ENCODE measurements at regions not wholly inside any gene's neighbourhood (a gene's known extent, or its start where the extent isn't known, plus 50 kb on each side); places are given as distances from the start of the nearest gene placed in this dataset.
"Not testable (repeated sequence)": the region's sequence is repeated elsewhere in the genome, so short reads cannot be mapped to it uniquely, and the experiment has no call there.

- H3K27me3 ChIP-seq, result no peaks in the 10 kb centered on the region
- no peak overlapping the region for H3K27ac ChIP-seq
- H3K4me1 ChIP-seq, result no peaks in the 10 kb centered on the region
- DNase-seq, result no peak
- H3K9me3 ChIP-seq, result no peaks in the 10 kb centered on the region
- TF ChIP-seq POLR2A (IDR thresholded peaks at IDR 0.05) (no peak), CTCF (IDR thresholded peaks at IDR 0.05) (no peak)
- intact Hi-C loops (cut with DNase I), result no loop called here
- 88 to 89% methylated on average over 10 to 11 of the region's 11 CpGs for WGBS, 2 donors
- H3K4me3 ChIP-seq (replicated peaks in 1 of 3), result no peak overlapping the region
- no peaks in the 10 kb centered on the region for H3K36me3 ChIP-seq
Observed at GRCh38 chr2:192498747-192499146, 304.0 kb upstream of the TMEFF2 start.

- intact Hi-C loops (cut with DNase I); DNase-seq; H3K4me3 ChIP-seq (replicated peaks in 1 of 3); H3K4me1 ChIP-seq; H3K9me3 ChIP-seq; H3K27me3 ChIP-seq; H3K27ac ChIP-seq; H3K36me3 ChIP-seq: not testable (repeated sequence)
- 33 to 66% methylated on average over 1 of the region's 1 CpG for WGBS, 2 donors
Observed at GRCh38 chr2:192488158-192488557, 293.4 kb upstream of the TMEFF2 start.

GRCh38 chr2:192487636-192488035 lies 292.9 kb upstream of the TMEFF2 start:
- WGBS, 2 donors, result 85% methylated on average over 11 of the region's 11 CpGs
- Histone ChIP-seq H3K36me3 (no peaks in the 10 kb centered on the region), H3K27me3 (no peaks in the 10 kb centered on the region), H3K9me3 (no peaks in the 10 kb centered on the region), H3K4me3 (replicated peaks in 1 of 3) (no peak overlapping the region), H3K4me1 (no peaks in the 10 kb centered on the region), H3K27ac (no peak overlapping the region)
- no peak for TF ChIP-seq CTCF (IDR thresholded peaks at IDR 0.05)
- TF ChIP-seq POLR2A (IDR thresholded peaks at IDR 0.05), result no peak
- intact Hi-C loops (cut with DNase I), result no loop called here
- DNase-seq, result no peak

- TF ChIP-seq CTCF (IDR thresholded peaks at IDR 0.05) (no peak), POLR2A (IDR thresholded peaks at IDR 0.05) (no peak)
- Histone ChIP-seq H3K9me3 (no peaks in the 10 kb centered on the region), H3K36me3 (no peaks in the 10 kb centered on the region), H3K27ac (no peak overlapping the region), H3K27me3 (no peaks in the 10 kb centered on the region), H3K4me1 (no peaks in the 10 kb centered on the region), H3K4me3 (replicated peaks in 1 of 3) (no peak overlapping the region)
- intact Hi-C loops (cut with DNase I), result no loop called here
- 58 to 78% methylated on average over 1 of the region's 1 CpG for WGBS, 2 donors
- no peak for DNase-seq
Observed at GRCh38 chr2:192484903-192485302, 290.2 kb upstream of the TMEFF2 start.

- H3K27me3 ChIP-seq, result no peaks in the 10 kb centered on the region
- DNase-seq, result no peak
- TF ChIP-seq CTCF (IDR thresholded peaks at IDR 0.05) (no peak), POLR2A (IDR thresholded peaks at IDR 0.05) (no peak)
- intact Hi-C loops (cut with DNase I), result no loop called here
- no peak overlapping the region for H3K4me3 ChIP-seq (replicated peaks in 1 of 3)
- no peaks in the 10 kb centered on the region for H3K4me1 ChIP-seq
- H3K9me3 ChIP-seq, result no peaks in the 10 kb centered on the region
- no peaks in the 10 kb centered on the region for H3K36me3 ChIP-seq
- 57 to 60% methylated on average over 3 of the region's 3 CpGs for WGBS, 2 donors
- H3K27ac ChIP-seq, result no peak overlapping the region
Observed at GRCh38 chr2:192480984-192481383, 286.3 kb upstream of the TMEFF2 start.

- H3K27ac ChIP-seq, result no peak overlapping the region
- H3K27me3 ChIP-seq, result no peaks in the 10 kb centered on the region
- H3K4me1 ChIP-seq, result no peaks in the 10 kb centered on the region
- no peak for DNase-seq
- no peak overlapping the region for H3K4me3 ChIP-seq (replicated peaks in 1 of 3)
- no peaks in the 10 kb centered on the region for H3K36me3 ChIP-seq
- intact Hi-C loops (cut with DNase I), result no loop called here
- WGBS, 2 donors, result 0% methylated on average over 1 of the region's 1 CpG
- no peak for TF ChIP-seq POLR2A (IDR thresholded peaks at IDR 0.05)
- no peak for TF ChIP-seq CTCF (IDR thresholded peaks at IDR 0.05)
- no peaks in the 10 kb centered on the region for H3K9me3 ChIP-seq
Observed at GRCh38 chr2:192473331-192473730, 278.6 kb upstream of the TMEFF2 start.
